ENCODE measurements at regions not wholly inside any gene's neighbourhood (a gene's known extent, or its start where the extent isn't known, plus 50 kb on each side); places are given as distances from the start of the nearest gene placed in this dataset.

GRCh38 chr11:11115475-11115874, 237.6 kb downstream of the CSNK2A3 start:
- no peak overlapping the region for H3K27ac ChIP-seq
- TF ChIP-seq CTCF (conservative IDR thresholded peaks at IDR 0.05) (no peak), ZFX (IDR thresholded peaks at IDR 0.05) (no peak)

- TF ChIP-seq ZFX (IDR thresholded peaks at IDR 0.05) (no peak), CTCF (conservative IDR thresholded peaks at IDR 0.05) (no peak)
- H3K27ac ChIP-seq: no peak overlapping the region
Observed at GRCh38 chr11:11113626-11114025, 239.4 kb downstream of the CSNK2A3 start.

GRCh38 chr11:11108026-11108425, 245.0 kb downstream of the CSNK2A3 start:
- TF ChIP-seq CTCF (conservative IDR thresholded peaks at IDR 0.05): no peak
- TF ChIP-seq ZFX (IDR thresholded peaks at IDR 0.05): no peak

GRCh38 chr11:11107076-11107723, 245.8 kb downstream of the CSNK2A3 start:
- H3K27ac ChIP-seq: no peak overlapping the region
- TF ChIP-seq CTCF (conservative IDR thresholded peaks at IDR 0.05) (no peak), ZFX (IDR thresholded peaks at IDR 0.05) (no peak)

More at GRCh38 chr11:11108026-11108425, 245.0 kb downstream of the CSNK2A3 start:
- no peak overlapping the region for H3K27ac ChIP-seq

- H3K27ac ChIP-seq: no peak overlapping the region
- TF ChIP-seq ZFX (IDR thresholded peaks at IDR 0.05) (no peak), CTCF (conservative IDR thresholded peaks at IDR 0.05) (no peak)
Observed at GRCh38 chr11:11105361-11105760, 247.5 kb upstream of the ZBED5 start.

- H3K27ac ChIP-seq: no peak overlapping the region
- TF ChIP-seq CTCF (conservative IDR thresholded peaks at IDR 0.05): no peak
- TF ChIP-seq ZFX (IDR thresholded peaks at IDR 0.05): no peak
Observed at GRCh38 chr11:11095831-11096723, 238.2 kb upstream of the ZBED5 start.

- H3K27ac ChIP-seq: no peak overlapping the region
- TF ChIP-seq ZFX (IDR thresholded peaks at IDR 0.05): no peak
- TF ChIP-seq CTCF (conservative IDR thresholded peaks at IDR 0.05): no peak
Observed at GRCh38 chr11:11090495-11090894, 232.6 kb upstream of the ZBED5 start.
